Natural killer cell (primary cell): ENCODE measurements at regions not wholly inside any gene's neighbourhood (a gene's known extent, or its start where the extent isn't known, plus 50 kb on each side); places are given as distances from the start of the nearest gene placed in this dataset.

Experiments used
- ATAC-seq, 3 donors: fragments of 150-1000 bp in 2 of 3; fragments of 200-7000 bp in 1 of 3; cut with Tn5 transposase; 1 replicate in 1 of 3; 2 replicates in 2 of 3; pipeline ENCODE4 v1.10.0; 2021; ENCODE audit warnings: mild to moderate bottlenecking in 2 of 3, moderate library complexity in 2 of 3
- DNase-seq, 2 donors: peaks; one replicate each; pipeline versions ENCODE4 v3.0.0 to v3.0.0-alpha.2; 2013 to 2021; ENCODE audit warnings: mixed read lengths in 1 of 2
- H3K27ac ChIP-seq: one replicate; pipeline ENCODE4 v1.5.1; 2013; ENCODE audit warnings: mild to moderate bottlenecking, low read length
- H3K27me3 ChIP-seq: one replicate; pipeline ENCODE4 v1.6.1; 2013; ENCODE audit warnings: low read length; ENCODE audit not compliant: control insufficient read depth, insufficient read depth
- H3K36me3 ChIP-seq: one replicate; pipeline ENCODE4 v1.6.1; 2013; ENCODE audit warnings: low read length; ENCODE audit not compliant: control insufficient read depth, insufficient read depth
- H3K4me1 ChIP-seq: one replicate; pipeline ENCODE4 v1.6.1; 2013; ENCODE audit warnings: low read length; ENCODE audit not compliant: control insufficient read depth, insufficient read depth
- H3K4me3 ChIP-seq: one replicate; pipeline ENCODE4 v1.5.1; 2013; ENCODE audit warnings: low read length
- H3K9me3 ChIP-seq: one replicate; pipeline ENCODE4 v1.6.1; 2013; ENCODE audit warnings: low read length; ENCODE audit not compliant: control insufficient read depth, insufficient read depth
- H3K27ac Mint-ChIP-seq, 2 donors: one replicate each; pipeline ENCODE4 v1.8.0; 2022; ENCODE audit warnings: mild to moderate bottlenecking in 2 of 2, mixed read lengths in 2 of 2, moderate library complexity in 1 of 2
- H3K27me3 Mint-ChIP-seq, 2 donors: one replicate each; pipeline ENCODE4 v1.8.0; 2022; ENCODE audit warnings: low read depth in 2 of 2, mixed read lengths in 2 of 2
- H3K36me3 Mint-ChIP-seq: one replicate; pipeline ENCODE4 v1.8.0; 2022; ENCODE audit warnings: mixed read lengths
- H3K4me1 Mint-ChIP-seq, 2 donors: one replicate each; pipeline ENCODE4 v1.8.0; 2022; ENCODE audit warnings: mixed read lengths in 2 of 2
- H3K4me3 Mint-ChIP-seq: one replicate; pipeline ENCODE4 v1.8.0; 2022; ENCODE audit warnings: mild to moderate bottlenecking, moderate library complexity, mixed read lengths
- H3K9me3 Mint-ChIP-seq, 2 donors: one replicate each; pipeline ENCODE4 v1.8.0; 2022; ENCODE audit warnings: mixed read lengths in 2 of 2
- WGBS: methylation state at CpG from one replicate; pipeline ENCODE4 v1.1.7; 2013; ENCODE audit warnings: missing lambda C conversion rate; ENCODE audit not compliant: insufficient coverage; 5-methylcytosine and 5-hydroxymethylcytosine counted together
- intact Hi-C: fragments of 100-400 bp; cut with micrococcal nuclease; formaldehyde crosslinking; loops from one replicate; pipeline ENCODE4 v1.14.2; 2022
- TF ChIP-seq, protein P1 (sequence below): fragments of 200-600 bp; IDR thresholded peaks from one replicate; pipeline ENCODE4 v1.8.0; 2022; ENCODE audit warnings: antibody characterized with exemption

DNA sequence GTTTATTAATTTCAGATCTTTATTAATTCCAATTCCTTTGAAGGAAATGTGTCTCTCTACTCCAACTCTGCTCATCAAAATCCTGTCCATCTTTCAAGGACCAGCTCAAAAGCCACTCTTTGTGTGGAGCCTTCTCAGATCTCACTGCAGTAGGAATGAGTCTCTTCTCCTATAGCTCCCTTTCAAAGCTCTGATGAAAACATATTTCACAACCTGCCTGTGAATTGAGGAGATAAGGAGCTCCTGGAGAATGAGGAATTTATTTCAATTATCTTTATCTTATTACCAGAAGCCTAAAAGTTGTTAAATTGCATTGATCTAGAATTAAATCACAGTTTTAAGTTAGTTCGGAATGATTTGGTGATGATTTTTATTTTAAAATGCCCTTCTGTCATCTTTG, 92.6 kb upstream of the TRPC3 start:
- Histone ChIP-seq H3K27ac (no peak overlapping the region), H3K4me1 (peaks cover 7% of the 10 kb centered on the region), H3K36me3 (no peaks in the 10 kb centered on the region), H3K4me3 (no peak overlapping the region), H3K27me3 (no peaks in the 10 kb centered on the region), H3K9me3 (no peaks in the 10 kb centered on the region)
- WGBS, result no CpG with 5 or more reads among the region's 1 CpG
- ATAC-seq (no peak), DNase-seq (no peak)
- TF ChIP-seq, protein P1, sequence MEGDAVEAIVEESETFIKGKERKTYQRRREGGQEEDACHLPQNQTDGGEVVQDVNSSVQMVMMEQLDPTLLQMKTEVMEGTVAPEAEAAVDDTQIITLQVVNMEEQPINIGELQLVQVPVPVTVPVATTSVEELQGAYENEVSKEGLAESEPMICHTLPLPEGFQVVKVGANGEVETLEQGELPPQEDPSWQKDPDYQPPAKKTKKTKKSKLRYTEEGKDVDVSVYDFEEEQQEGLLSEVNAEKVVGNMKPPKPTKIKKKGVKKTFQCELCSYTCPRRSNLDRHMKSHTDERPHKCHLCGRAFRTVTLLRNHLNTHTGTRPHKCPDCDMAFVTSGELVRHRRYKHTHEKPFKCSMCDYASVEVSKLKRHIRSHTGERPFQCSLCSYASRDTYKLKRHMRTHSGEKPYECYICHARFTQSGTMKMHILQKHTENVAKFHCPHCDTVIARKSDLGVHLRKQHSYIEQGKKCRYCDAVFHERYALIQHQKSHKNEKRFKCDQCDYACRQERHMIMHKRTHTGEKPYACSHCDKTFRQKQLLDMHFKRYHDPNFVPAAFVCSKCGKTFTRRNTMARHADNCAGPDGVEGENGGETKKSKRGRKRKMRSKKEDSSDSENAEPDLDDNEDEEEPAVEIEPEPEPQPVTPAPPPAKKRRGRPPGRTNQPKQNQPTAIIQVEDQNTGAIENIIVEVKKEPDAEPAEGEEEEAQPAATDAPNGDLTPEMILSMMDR, result no peak
- no peaks in the 10 kb centered on the region for H3K36me3 Mint-ChIP-seq
- no peak overlapping the region for H3K4me3 Mint-ChIP-seq
- H3K4me1 Mint-ChIP-seq, result peaks cover 0 to 5% of the 10 kb centered on the region in 2 donors
- H3K9me3 Mint-ChIP-seq, result no peaks in the 10 kb centered on the region
- peaks cover 2 to 4% of the 10 kb centered on the region in 2 donors for H3K27me3 Mint-ChIP-seq
- H3K27ac Mint-ChIP-seq, result no peak overlapping the region
- intact Hi-C loops, result no loop called here

DNA sequence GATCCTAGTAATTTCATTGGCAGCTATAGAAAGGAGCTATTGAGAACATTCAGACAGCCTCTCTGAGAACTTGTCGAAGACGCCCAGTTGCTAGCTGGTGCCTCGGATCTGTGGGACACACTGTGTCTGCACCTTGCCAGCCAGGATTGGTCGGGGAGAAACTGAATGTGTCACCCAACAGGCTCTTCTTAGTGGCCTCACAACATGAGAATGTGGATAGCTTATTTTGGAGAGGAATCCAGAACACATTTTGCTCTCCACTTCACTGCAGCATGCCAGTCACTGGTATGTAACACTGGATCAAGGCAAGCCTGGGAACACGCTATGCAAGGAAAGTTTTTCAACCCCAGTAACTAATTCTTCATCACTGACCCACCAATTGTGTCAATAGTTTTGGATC, 89.5 kb upstream of the TRPC3 start:
- no peaks in the 10 kb centered on the region for H3K36me3 ChIP-seq
- WGBS, result 68% methylated on average over 5 of the region's 5 CpGs
- peaks cover 5 to 9% of the 10 kb centered on the region in 2 donors for H3K27me3 Mint-ChIP-seq
- ATAC-seq (no peak), DNase-seq (no peak)
- intact Hi-C loops, result no loop called here
- no peaks in the 10 kb centered on the region for H3K36me3 Mint-ChIP-seq
- no peak overlapping the region for H3K4me3 Mint-ChIP-seq
- H3K9me3 ChIP-seq, result no peaks in the 10 kb centered on the region
- no peaks in the 10 kb centered on the region for H3K4me1 Mint-ChIP-seq
- H3K4me1 ChIP-seq, result no peaks in the 10 kb centered on the region
- H3K4me3 ChIP-seq, result no peak overlapping the region
- TF ChIP-seq, protein P1, result no peak
- no peaks in the 10 kb centered on the region for H3K27me3 ChIP-seq
- H3K9me3 Mint-ChIP-seq, result no peaks in the 10 kb centered on the region
- no peak overlapping the region for H3K27ac ChIP-seq
- H3K27ac Mint-ChIP-seq, result no peak overlapping the region

DNA sequence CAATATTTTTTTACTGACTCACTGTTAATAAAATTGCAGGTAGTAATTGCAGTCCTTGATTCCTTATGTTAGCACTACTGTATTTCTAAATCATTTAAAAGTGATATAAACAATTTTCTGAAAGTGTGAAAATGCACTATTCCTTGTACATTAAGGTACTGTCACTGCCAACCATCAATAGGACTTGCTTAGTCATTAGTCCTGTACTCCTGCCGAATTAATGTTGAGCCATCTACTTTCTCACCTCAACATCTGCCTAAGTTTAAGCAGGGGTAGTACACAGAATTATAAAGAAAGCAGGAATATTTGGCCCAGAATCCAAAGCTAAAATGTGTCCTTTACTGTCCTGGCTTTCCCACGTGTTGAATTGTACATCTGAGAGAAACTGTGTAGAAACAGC, 87.0 kb upstream of the TRPC3 start:
- H3K27me3 Mint-ChIP-seq, result peaks cover 9 to 10% of the 10 kb centered on the region in 2 donors
- Histone ChIP-seq H3K4me3 (no peak overlapping the region), H3K9me3 (no peaks in the 10 kb centered on the region), H3K27me3 (no peaks in the 10 kb centered on the region), H3K4me1 (no peaks in the 10 kb centered on the region), H3K36me3 (no peaks in the 10 kb centered on the region), H3K27ac (no peak overlapping the region)
- intact Hi-C loops, result no loop called here
- H3K4me1 Mint-ChIP-seq, result no peaks in the 10 kb centered on the region
- WGBS, result 20% methylated on average over 2 of the region's 2 CpGs
- DNase-seq (no peak), ATAC-seq (no peak)
- TF ChIP-seq, protein P1, result no peak
- no peak overlapping the region for H3K27ac Mint-ChIP-seq
- H3K9me3 Mint-ChIP-seq, result no peaks in the 10 kb centered on the region
- H3K4me3 Mint-ChIP-seq, result no peak overlapping the region
- no peaks in the 10 kb centered on the region for H3K36me3 Mint-ChIP-seq

DNA sequence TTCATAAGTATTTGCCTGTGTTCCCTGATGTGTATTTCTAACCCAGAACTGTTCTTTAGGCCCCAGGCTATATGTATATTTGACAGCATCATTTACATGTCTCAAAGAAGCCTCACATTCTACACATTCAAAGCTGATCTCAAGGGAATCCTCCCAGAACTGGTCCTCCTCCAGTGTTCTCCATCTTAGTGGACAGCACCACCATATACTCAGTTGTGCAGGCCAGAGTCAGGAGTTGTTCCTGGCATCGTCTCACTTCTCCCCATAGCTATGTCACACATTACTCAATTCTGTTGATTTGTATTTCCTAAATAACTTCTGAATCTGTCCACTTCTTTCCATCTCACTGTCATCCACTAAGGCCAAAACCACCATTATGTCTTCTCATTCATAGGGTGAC, 82.8 kb upstream of the TRPC3 start:
- H3K9me3 ChIP-seq, result no peaks in the 10 kb centered on the region
- H3K4me1 Mint-ChIP-seq, result no peaks in the 10 kb centered on the region
- WGBS, result 85% methylated on average over 1 of the region's 1 CpG
- no peak overlapping the region for H3K4me3 ChIP-seq
- TF ChIP-seq, protein P1, result no peak
- peaks cover 14 to 30% of the 10 kb centered on the region in 2 donors for H3K27me3 Mint-ChIP-seq
- intact Hi-C loops, result no loop called here
- no peak overlapping the region for H3K27ac Mint-ChIP-seq
- peaks cover 9% of the 10 kb centered on the region for H3K36me3 Mint-ChIP-seq
- ATAC-seq, result no peak
- no peaks in the 10 kb centered on the region for H3K27me3 ChIP-seq
- no peaks in the 10 kb centered on the region for H3K36me3 ChIP-seq
- no peaks in the 10 kb centered on the region for H3K4me1 ChIP-seq
- no peak overlapping the region for H3K27ac ChIP-seq
- H3K9me3 Mint-ChIP-seq, result peaks cover 7 to 8% of the 10 kb centered on the region in 2 donors
- H3K4me3 Mint-ChIP-seq, result no peak overlapping the region
- no peak for DNase-seq
